ENCODE measurements at regions not wholly inside any gene's neighbourhood (a gene's known extent, or its start where the extent isn't known, plus 50 kb on each side); places are given as distances from the start of the nearest gene placed in this dataset.

DNA sequence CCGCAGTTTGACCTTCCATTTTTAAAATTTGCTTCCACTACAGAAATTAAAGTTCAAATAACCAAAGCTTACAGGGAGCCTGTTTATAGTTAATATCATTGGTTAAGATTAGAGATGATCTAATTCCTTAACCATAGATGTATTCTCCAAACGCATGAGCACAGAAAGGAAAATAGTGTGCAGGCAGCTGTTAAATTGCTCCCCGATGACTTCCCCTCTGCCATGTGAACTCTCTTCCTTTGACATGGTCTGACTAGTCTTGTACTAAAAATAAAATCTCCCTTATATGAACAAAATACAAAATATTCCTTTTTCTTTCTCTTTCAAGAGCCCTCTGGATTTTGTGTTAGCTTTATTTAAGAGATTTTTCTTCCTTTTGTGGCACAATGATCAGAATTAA lies 507.6 kb upstream of the AMELY start:
- H3K27ac ChIP-seq (replicated peaks; ENCODE audit: low read length): no peak overlapping the region
- DNase-seq (ENCODE audit: low spot score): no peak

DNA sequence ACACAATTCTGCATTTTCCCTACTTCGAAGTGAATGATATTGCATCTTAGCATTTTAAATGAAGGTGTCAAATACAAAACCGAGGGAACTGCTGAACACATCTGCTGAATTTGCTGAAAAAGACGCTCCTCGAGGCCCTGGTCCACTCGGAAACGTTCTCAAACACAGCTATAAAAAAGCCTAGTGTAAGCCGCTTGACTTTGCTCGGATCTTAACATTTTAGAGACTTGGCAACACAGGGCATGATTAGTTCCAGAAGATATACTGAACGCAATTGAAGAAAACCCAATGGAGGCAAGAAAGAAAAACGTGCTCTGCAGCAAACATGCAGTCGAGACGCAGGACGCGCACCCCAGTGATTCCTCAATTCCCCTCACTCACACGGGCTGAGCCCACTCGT lies 506.4 kb upstream of the AMELY start:
- DNase-seq (ENCODE audit: low spot score): no peak
- no peak overlapping the region for H2AK5ac ChIP-seq (ENCODE audit: low read depth, low read length)

More for the DNA sequence above, 507.6 kb upstream of the AMELY start:
- H3K18ac ChIP-seq (ENCODE audit: low read length): no peak overlapping the region
- H2AK5ac ChIP-seq (ENCODE audit: low read depth, low read length): no peak overlapping the region
- H3K4ac ChIP-seq (ENCODE audit: low read length): no peak overlapping the region
- no peak overlapping the region for H3K14ac ChIP-seq (ENCODE audit: low read length)
- no peak overlapping the region for H3K23ac ChIP-seq (ENCODE audit: low read depth, low read length, poor library complexity)
- H2BK15ac ChIP-seq (ENCODE audit: low read length): no peak overlapping the region
- H4K8ac ChIP-seq (ENCODE audit: low read depth, low read length): no peak overlapping the region
- no peak overlapping the region for H4K91ac ChIP-seq (ENCODE audit: low read depth, low read length, poor library complexity)
- H2BK5ac ChIP-seq (ENCODE audit: low read length): no peak overlapping the region
- no peak overlapping the region for H2AFZ ChIP-seq (ENCODE audit: low read length)
- H3K9me3 ChIP-seq (replicated peaks in 1 of 2; ENCODE audit: control insufficient read depth in 2 of 2, insufficient read depth in 1 of 2, low read depth in 1 of 2, low read length in 2 of 2): no peaks in the 10 kb centered on the region
- H2BK12ac ChIP-seq (ENCODE audit: low read length): no peak overlapping the region
- no peaks in the 10 kb centered on the region for H3K79me1 ChIP-seq (ENCODE audit: low read depth, low read length)
- no peak overlapping the region for H2BK120ac ChIP-seq (ENCODE audit: low read depth, low read length)
- WGBS, 2 donors (ENCODE audit: extremely low coverage in 2 of 2, insufficient read length in 2 of 2, insufficient replicate concordance in 1 of 2): no CpG with 5 or more reads among the region's 3 CpGs
- H3K4me1 ChIP-seq (ENCODE audit: control insufficient read depth in 2 of 2, insufficient read depth in 1 of 2, low read depth in 1 of 2, low read length in 2 of 2): no peaks in the 10 kb centered on the region
- no peak overlapping the region for H3K9ac ChIP-seq (ENCODE audit: low read depth, low read length, poor library complexity)
- H3K36me3 ChIP-seq (replicated peaks in 1 of 2; ENCODE audit: control insufficient read depth in 2 of 2, insufficient read depth in 2 of 2, low read length in 2 of 2): no peaks in the 10 kb centered on the region
- no peak overlapping the region for H3K4me2 ChIP-seq (ENCODE audit: insufficient read depth, low read length, poor library complexity, severe bottlenecking)
- no peak overlapping the region for H3K4me3 ChIP-seq (ENCODE audit: low read length in 2 of 2)
- H3K27me3 ChIP-seq (ENCODE audit: control insufficient read depth in 3 of 3, insufficient read depth in 3 of 3, low read depth in 1 of 3, low read length in 3 of 3): no peaks in the 10 kb centered on the region

DNA sequence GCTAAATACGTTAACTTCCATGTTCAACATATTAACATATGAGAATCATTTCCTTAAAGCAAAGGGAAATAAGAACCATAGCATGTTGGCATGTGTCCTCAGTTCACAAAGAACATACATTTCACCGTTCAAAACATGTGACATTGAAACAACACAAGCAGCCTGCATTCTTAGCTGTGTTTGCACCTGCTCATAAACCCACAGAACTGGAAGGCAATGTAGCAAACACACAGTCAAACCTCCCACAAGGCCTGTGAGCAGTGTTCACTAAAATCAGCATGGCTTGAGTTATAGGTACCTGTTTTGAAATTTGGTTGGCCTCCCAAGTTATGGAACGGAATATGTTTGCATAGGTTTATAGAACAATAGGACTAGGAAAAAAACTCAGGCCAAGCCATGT lies 504.9 kb upstream of the AMELY start:
- Histone ChIP-seq H3K27me3 (ENCODE audit: control insufficient read depth in 3 of 3, insufficient read depth in 3 of 3, low read depth in 1 of 3, low read length in 3 of 3) (no peaks in the 10 kb centered on the region), H2BK5ac (ENCODE audit: low read length) (no peak overlapping the region), H3K4me2 (ENCODE audit: insufficient read depth, low read length, poor library complexity, severe bottlenecking) (no peak overlapping the region), H2AK5ac (ENCODE audit: low read depth, low read length) (no peak overlapping the region), H3K4me3 (ENCODE audit: low read length in 2 of 2) (no peak overlapping the region), H3K9me3 (replicated peaks in 1 of 2; ENCODE audit: control insufficient read depth in 2 of 2, insufficient read depth in 1 of 2, low read depth in 1 of 2, low read length in 2 of 2) (no peaks in the 10 kb centered on the region), H2BK15ac (ENCODE audit: low read length) (no peak overlapping the region), H3K79me1 (ENCODE audit: low read depth, low read length) (no peaks in the 10 kb centered on the region), H3K9ac (ENCODE audit: low read depth, low read length, poor library complexity) (no peak overlapping the region), H2BK120ac (ENCODE audit: low read depth, low read length) (no peak overlapping the region), H3K14ac (ENCODE audit: low read length) (no peak overlapping the region), H2AFZ (ENCODE audit: low read length) (no peak overlapping the region), H3K23ac (ENCODE audit: low read depth, low read length, poor library complexity) (no peak overlapping the region), H3K27ac (replicated peaks; ENCODE audit: low read length) (no peak overlapping the region), H3K18ac (ENCODE audit: low read length) (no peak overlapping the region), H3K36me3 (replicated peaks in 1 of 2; ENCODE audit: control insufficient read depth in 2 of 2, insufficient read depth in 2 of 2, low read length in 2 of 2) (no peaks in the 10 kb centered on the region), H2BK12ac (ENCODE audit: low read length) (no peak overlapping the region), H3K4ac (ENCODE audit: low read length) (no peak overlapping the region), H4K8ac (ENCODE audit: low read depth, low read length) (no peak overlapping the region), H4K91ac (ENCODE audit: low read depth, low read length, poor library complexity) (no peak overlapping the region), H3K4me1 (ENCODE audit: control insufficient read depth in 2 of 2, insufficient read depth in 1 of 2, low read depth in 1 of 2, low read length in 2 of 2) (no peaks in the 10 kb centered on the region)
- WGBS, 2 donors (ENCODE audit: extremely low coverage in 2 of 2, insufficient read length in 2 of 2, insufficient replicate concordance in 1 of 2): no CpG with 5 or more reads among the region's 3 CpGs
- DNase-seq (ENCODE audit: low spot score): no peak

More for the DNA sequence above, 506.4 kb upstream of the AMELY start:
- H3K14ac ChIP-seq (ENCODE audit: low read length): no peak overlapping the region
- no peaks in the 10 kb centered on the region for H3K4me1 ChIP-seq (ENCODE audit: control insufficient read depth in 2 of 2, insufficient read depth in 1 of 2, low read depth in 1 of 2, low read length in 2 of 2)
- no peaks in the 10 kb centered on the region for H3K9me3 ChIP-seq (replicated peaks in 1 of 2; ENCODE audit: control insufficient read depth in 2 of 2, insufficient read depth in 1 of 2, low read depth in 1 of 2, low read length in 2 of 2)
- no peak overlapping the region for H4K8ac ChIP-seq (ENCODE audit: low read depth, low read length)
- no CpG with 5 or more reads among the region's 16 CpGs for WGBS, 2 donors (ENCODE audit: extremely low coverage in 2 of 2, insufficient read length in 2 of 2, insufficient replicate concordance in 1 of 2)
- no peak overlapping the region for H4K91ac ChIP-seq (ENCODE audit: low read depth, low read length, poor library complexity)
- no peak overlapping the region for H3K9ac ChIP-seq (ENCODE audit: low read depth, low read length, poor library complexity)
- no peaks in the 10 kb centered on the region for H3K36me3 ChIP-seq (replicated peaks in 1 of 2; ENCODE audit: control insufficient read depth in 2 of 2, insufficient read depth in 2 of 2, low read length in 2 of 2)
- no peak overlapping the region for H2AFZ ChIP-seq (ENCODE audit: low read length)
- no peak overlapping the region for H3K18ac ChIP-seq (ENCODE audit: low read length)
- H3K4ac ChIP-seq (ENCODE audit: low read length): no peak overlapping the region
- no peak overlapping the region for H2BK5ac ChIP-seq (ENCODE audit: low read length)
- no peak overlapping the region for H3K4me3 ChIP-seq (ENCODE audit: low read length in 2 of 2)
- H2BK120ac ChIP-seq (ENCODE audit: low read depth, low read length): no peak overlapping the region
- no peak overlapping the region for H3K4me2 ChIP-seq (ENCODE audit: insufficient read depth, low read length, poor library complexity, severe bottlenecking)
- no peak overlapping the region for H3K23ac ChIP-seq (ENCODE audit: low read depth, low read length, poor library complexity)
- no peak overlapping the region for H2BK15ac ChIP-seq (ENCODE audit: low read length)
- no peak overlapping the region for H3K27ac ChIP-seq (replicated peaks; ENCODE audit: low read length)
- no peaks in the 10 kb centered on the region for H3K79me1 ChIP-seq (ENCODE audit: low read depth, low read length)
- no peaks in the 10 kb centered on the region for H3K27me3 ChIP-seq (ENCODE audit: control insufficient read depth in 3 of 3, insufficient read depth in 3 of 3, low read depth in 1 of 3, low read length in 3 of 3)
- no peak overlapping the region for H2BK12ac ChIP-seq (ENCODE audit: low read length)

DNA sequence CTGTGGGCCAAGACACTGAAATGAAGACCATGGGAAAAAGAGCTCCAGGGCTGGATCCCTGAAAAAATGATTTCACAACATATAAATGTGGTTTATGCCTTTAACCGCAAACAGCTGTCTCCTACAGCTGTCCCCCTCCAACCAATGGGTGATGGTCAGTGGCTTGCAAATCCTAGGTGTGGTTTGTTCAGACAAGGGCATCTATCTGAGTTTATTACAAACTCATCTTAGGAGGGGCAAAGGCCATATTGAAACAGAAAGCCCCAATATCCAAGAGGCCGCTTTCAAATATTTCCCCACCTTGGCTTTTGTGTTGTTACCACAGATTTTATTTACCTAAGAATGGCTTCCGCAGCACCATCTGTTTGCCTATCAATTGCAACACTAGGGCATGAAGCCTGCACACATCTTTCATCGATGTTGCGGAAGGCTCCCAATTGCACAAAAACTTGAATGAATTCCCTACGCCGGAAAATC lies 503.6 kb upstream of the AMELY start:
- Histone ChIP-seq H2BK12ac (ENCODE audit: low read length) (no peak overlapping the region), H3K27me3 (ENCODE audit: control insufficient read depth in 3 of 3, insufficient read depth in 3 of 3, low read depth in 1 of 3, low read length in 3 of 3) (no peaks in the 10 kb centered on the region), H4K8ac (ENCODE audit: low read depth, low read length) (no peak overlapping the region), H2AFZ (ENCODE audit: low read length) (no peak overlapping the region), H3K27ac (replicated peaks; ENCODE audit: low read length) (no peak overlapping the region), H3K79me1 (ENCODE audit: low read depth, low read length) (no peaks in the 10 kb centered on the region), H3K23ac (ENCODE audit: low read depth, low read length, poor library complexity) (no peak overlapping the region), H3K4me2 (ENCODE audit: insufficient read depth, low read length, poor library complexity, severe bottlenecking) (no peak overlapping the region), H3K14ac (ENCODE audit: low read length) (no peak overlapping the region), H3K18ac (ENCODE audit: low read length) (no peak overlapping the region), H3K9me3 (replicated peaks in 1 of 2; ENCODE audit: control insufficient read depth in 2 of 2, insufficient read depth in 1 of 2, low read depth in 1 of 2, low read length in 2 of 2) (no peaks in the 10 kb centered on the region), H2BK5ac (ENCODE audit: low read length) (no peak overlapping the region), H2AK5ac (ENCODE audit: low read depth, low read length) (no peak overlapping the region), H2BK120ac (ENCODE audit: low read depth, low read length) (no peak overlapping the region), H4K91ac (ENCODE audit: low read depth, low read length, poor library complexity) (no peak overlapping the region), H2BK15ac (ENCODE audit: low read length) (no peak overlapping the region), H3K4ac (ENCODE audit: low read length) (no peak overlapping the region), H3K4me3 (ENCODE audit: low read length in 2 of 2) (no peak overlapping the region), H3K9ac (ENCODE audit: low read depth, low read length, poor library complexity) (no peak overlapping the region), H3K4me1 (ENCODE audit: control insufficient read depth in 2 of 2, insufficient read depth in 1 of 2, low read depth in 1 of 2, low read length in 2 of 2) (no peaks in the 10 kb centered on the region), H3K36me3 (replicated peaks in 1 of 2; ENCODE audit: control insufficient read depth in 2 of 2, insufficient read depth in 2 of 2, low read length in 2 of 2) (no peaks in the 10 kb centered on the region)
- WGBS, 2 donors (ENCODE audit: extremely low coverage in 2 of 2, insufficient read length in 2 of 2, insufficient replicate concordance in 1 of 2): no CpG with 5 or more reads among the region's 7 CpGs
- no peak for DNase-seq (ENCODE audit: low spot score)
